ENCODE measurements at regions not wholly inside any gene's neighbourhood (a gene's known extent, or its start where the extent isn't known, plus 50 kb on each side); places are given as distances from the start of the nearest gene placed in this dataset.

DNA sequence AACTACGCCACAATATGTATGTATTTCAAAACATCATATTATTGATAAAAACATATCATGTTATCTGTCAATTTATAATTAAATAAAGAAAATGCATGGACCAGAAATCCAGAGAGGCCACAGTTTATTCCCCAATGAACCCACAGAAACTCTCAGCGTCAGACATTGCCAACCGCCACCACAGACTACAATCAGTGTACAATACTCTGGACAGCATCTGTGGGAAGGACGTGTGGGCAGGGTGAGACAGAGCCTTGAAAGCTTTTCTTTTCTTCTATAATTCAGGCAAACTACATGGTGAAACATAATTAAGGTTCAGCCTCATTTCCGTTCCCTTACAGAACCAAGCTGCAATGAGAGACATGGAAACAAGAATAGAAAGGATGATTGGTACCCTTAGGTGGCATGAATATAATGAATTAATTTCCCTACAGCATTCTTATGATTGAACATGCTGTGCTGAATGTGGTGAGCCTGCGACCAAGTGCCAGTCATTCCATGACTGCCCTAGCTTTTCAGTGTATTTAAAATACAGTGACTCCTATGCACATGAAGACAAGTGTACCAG lies 909.3 kb downstream of the SORCS1 start:
- in situ Hi-C loops (cut with HindIII; ENCODE audit: low pct_unique_long_range_greater_than_20kb, low sequenced_read_pairs): no loop called here
- DNase-seq (ENCODE audit: low read depth): no peak

GRCh38 chr10:106254071-106254470 lies 910.4 kb downstream of the SORCS1 start:
- in situ Hi-C loops (cut with HindIII; ENCODE audit: low pct_unique_long_range_greater_than_20kb, low sequenced_read_pairs): no loop called here
- no peak for DNase-seq (ENCODE audit: low read depth)

- in situ Hi-C loops (cut with HindIII; ENCODE audit: low pct_unique_long_range_greater_than_20kb, low sequenced_read_pairs): no loop called here
These were observed 912.0 kb downstream of the SORCS1 start for GRCh38 chr10:106252541-106252940.

GRCh38 chr10:106251573-106251972 lies 912.9 kb downstream of the SORCS1 start:
- in situ Hi-C loops (cut with HindIII; ENCODE audit: low pct_unique_long_range_greater_than_20kb, low sequenced_read_pairs): no loop called here
- DNase-seq (ENCODE audit: low read depth): no peak

More at GRCh38 chr10:106252541-106252940, 912.0 kb downstream of the SORCS1 start:
- DNase-seq (ENCODE audit: low read depth): no peak

- no peak for DNase-seq (ENCODE audit: low read depth)
- in situ Hi-C loops (cut with HindIII; ENCODE audit: low pct_unique_long_range_greater_than_20kb, low sequenced_read_pairs): no loop called here
These were observed 922.2 kb downstream of the SORCS1 start for GRCh38 chr10:106242301-106242700.

DNA sequence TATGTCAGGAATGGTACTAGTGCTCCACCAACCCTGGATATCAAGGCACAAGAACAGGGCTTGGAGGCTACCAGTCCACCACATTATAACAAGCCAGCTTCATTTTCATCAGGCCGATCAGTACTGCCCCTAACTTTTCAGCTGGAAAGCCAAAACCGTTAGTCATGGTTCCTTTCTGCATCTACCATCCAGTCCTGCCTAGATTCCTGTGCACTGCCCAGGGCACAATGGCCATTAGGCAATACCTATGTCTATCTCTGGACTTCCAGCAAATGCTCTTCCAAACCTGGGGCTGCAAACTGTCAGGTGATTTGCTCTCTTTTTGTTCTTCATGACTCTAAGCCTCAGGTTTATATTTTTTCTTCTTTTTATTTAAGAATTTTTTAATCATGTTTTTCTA lies 937.7 kb downstream of the SORCS1 start:
- no peak for DNase-seq (ENCODE audit: low read depth)
- in situ Hi-C loops (cut with HindIII; ENCODE audit: low pct_unique_long_range_greater_than_20kb, low sequenced_read_pairs): no loop called here

- in situ Hi-C loops (cut with HindIII; ENCODE audit: low pct_unique_long_range_greater_than_20kb, low sequenced_read_pairs): no loop called here
These were observed 938.4 kb downstream of the SORCS1 start for GRCh38 chr10:106226142-106226541.

GRCh38 chr10:106224676-106225075 lies 939.8 kb downstream of the SORCS1 start:
- in situ Hi-C loops (cut with HindIII; ENCODE audit: low pct_unique_long_range_greater_than_20kb, low sequenced_read_pairs): no loop called here
- DNase-seq (ENCODE audit: low read depth): no peak

More at GRCh38 chr10:106226142-106226541, 938.4 kb downstream of the SORCS1 start:
- no peak for DNase-seq (ENCODE audit: low read depth)

DNA sequence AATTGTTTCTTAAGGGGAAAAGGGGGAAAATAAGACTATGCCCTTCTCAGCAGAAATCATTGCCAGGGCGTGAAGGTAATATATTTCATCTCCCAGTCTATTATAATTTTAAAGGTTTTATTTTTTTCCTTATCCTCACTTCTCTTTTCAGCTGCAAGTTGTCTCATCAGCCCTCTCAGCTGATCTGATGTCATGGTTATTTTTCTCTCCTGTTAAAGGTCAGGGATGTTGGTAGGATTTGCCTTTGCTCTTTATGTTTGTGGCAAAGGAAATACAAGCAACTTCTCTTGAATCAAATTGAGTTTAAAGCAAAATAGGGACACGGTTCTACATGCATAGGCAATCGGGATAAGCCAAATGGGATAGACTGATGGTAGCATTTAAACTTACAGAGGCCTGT lies 946.9 kb downstream of the SORCS1 start:
- in situ Hi-C loops (cut with HindIII; ENCODE audit: low pct_unique_long_range_greater_than_20kb, low sequenced_read_pairs): no loop called here
- no peak for DNase-seq (ENCODE audit: low read depth)

DNA sequence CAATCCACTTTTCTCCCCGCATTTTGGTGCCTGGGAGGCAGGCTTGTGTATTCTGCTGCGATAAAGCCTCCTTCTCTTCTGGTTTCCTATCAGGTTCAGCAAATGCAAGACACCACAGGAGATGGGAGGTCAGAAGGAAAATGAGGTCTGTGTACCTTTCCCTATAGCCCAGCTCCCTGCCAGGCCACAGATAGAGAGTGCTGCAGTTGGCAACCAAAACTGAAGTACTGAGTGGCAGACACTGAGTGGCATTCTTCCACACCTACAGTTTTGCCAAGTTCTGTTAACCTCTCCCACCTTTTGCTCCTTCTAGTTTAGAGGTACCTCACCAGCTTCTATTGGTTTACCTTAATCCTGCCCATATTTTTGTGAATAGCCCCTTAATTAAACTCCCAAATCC lies 948.4 kb downstream of the SORCS1 start:
- DNase-seq (ENCODE audit: low read depth): no peak

GRCh38 chr10:106214243-106214642 lies 950.3 kb downstream of the SORCS1 start:
- no peak for DNase-seq (ENCODE audit: low read depth)
- in situ Hi-C loops (cut with HindIII; ENCODE audit: low pct_unique_long_range_greater_than_20kb, low sequenced_read_pairs): no loop called here

More for the DNA sequence above, 948.4 kb downstream of the SORCS1 start:
- in situ Hi-C loops (cut with HindIII; ENCODE audit: low pct_unique_long_range_greater_than_20kb, low sequenced_read_pairs): no loop called here

- no peak for DNase-seq (ENCODE audit: low read depth)
- in situ Hi-C loops (cut with HindIII; ENCODE audit: low pct_unique_long_range_greater_than_20kb, low sequenced_read_pairs): no loop called here
These were observed 951.0 kb downstream of the SORCS1 start for GRCh38 chr10:106213493-106213892.

- in situ Hi-C loops (cut with HindIII; ENCODE audit: low pct_unique_long_range_greater_than_20kb, low sequenced_read_pairs): no loop called here
- DNase-seq (ENCODE audit: low read depth): no peak
These were observed 966.2 kb downstream of the SORCS1 start for GRCh38 chr10:106198275-106198674.

- peak; percentile 8 for DNase-seq (ENCODE audit: low read depth)
- in situ Hi-C loops (cut with HindIII; ENCODE audit: low pct_unique_long_range_greater_than_20kb, low sequenced_read_pairs): no loop called here
These were observed 975.2 kb downstream of the SORCS1 start for GRCh38 chr10:106189292-106189691.

DNA sequence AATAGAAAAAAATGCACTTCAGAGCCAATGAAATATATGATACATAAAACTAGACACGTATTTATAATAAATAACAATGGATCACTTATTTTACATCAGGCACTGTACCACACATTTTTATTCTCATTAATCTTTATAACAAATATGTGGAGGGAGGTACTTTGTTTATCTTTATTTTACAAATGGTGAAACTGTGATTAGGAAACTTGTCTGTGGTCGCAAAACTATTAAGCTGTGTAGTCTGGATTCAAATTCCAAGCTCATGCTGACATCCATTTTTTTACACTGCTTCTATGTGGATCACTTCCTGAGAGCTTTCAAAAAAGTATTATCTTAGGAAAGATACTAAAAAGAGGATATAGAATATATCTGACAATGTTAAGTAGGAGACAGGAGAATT lies 978.6 kb downstream of the SORCS1 start:
- no peak for DNase-seq (ENCODE audit: low read depth)
- in situ Hi-C loops (cut with HindIII; ENCODE audit: low pct_unique_long_range_greater_than_20kb, low sequenced_read_pairs): no loop called here

DNA sequence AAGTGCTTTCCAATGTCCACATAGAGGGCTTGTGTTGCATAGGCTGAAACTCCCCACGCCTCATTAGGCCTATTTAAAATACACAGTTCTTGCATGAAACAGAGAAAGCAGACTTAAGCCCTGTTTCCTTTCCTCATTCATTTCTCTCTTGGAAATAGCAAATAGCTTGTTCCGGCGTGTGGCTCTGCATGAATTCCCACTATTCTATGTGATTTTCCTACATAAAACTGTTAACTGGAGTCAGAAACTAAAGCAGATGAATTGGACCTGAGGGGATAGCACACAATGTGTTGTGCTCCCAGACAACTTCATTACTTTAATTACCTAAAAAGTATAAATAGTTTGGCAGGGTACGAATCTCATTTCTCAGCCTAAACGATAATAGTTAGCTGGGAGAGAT lies 981.5 kb downstream of the SORCS1 start:
- DNase-seq (ENCODE audit: low read depth): no peak
- in situ Hi-C loops (cut with HindIII; ENCODE audit: low pct_unique_long_range_greater_than_20kb, low sequenced_read_pairs): no loop called here

- DNase-seq (ENCODE audit: low read depth): no peak
- in situ Hi-C loops (cut with HindIII; ENCODE audit: low pct_unique_long_range_greater_than_20kb, low sequenced_read_pairs): no loop called here
These were observed 982.0 kb downstream of the SORCS1 start for GRCh38 chr10:106182542-106182941.

DNA sequence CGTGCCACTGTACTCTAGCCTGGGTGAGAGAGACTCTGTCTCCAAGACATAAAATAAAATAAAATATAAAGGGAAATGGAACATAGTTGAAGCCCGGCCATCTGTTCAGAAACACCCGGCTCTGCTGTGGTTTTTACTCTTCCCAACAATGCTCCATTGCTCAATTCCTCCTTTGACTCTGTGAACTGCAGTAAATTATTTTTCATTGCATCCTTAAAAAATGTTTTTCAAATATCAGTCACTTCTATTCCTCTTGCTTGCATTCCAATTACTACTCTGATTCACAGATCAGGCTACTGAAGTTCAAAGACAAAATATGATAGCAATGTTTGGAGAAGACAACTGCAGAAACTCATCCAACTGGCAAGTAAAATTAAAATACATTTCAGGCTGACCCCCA lies 983.0 kb downstream of the SORCS1 start:
- DNase-seq (ENCODE audit: low read depth): no peak
- in situ Hi-C loops (cut with HindIII; ENCODE audit: low pct_unique_long_range_greater_than_20kb, low sequenced_read_pairs): no loop called here

DNA sequence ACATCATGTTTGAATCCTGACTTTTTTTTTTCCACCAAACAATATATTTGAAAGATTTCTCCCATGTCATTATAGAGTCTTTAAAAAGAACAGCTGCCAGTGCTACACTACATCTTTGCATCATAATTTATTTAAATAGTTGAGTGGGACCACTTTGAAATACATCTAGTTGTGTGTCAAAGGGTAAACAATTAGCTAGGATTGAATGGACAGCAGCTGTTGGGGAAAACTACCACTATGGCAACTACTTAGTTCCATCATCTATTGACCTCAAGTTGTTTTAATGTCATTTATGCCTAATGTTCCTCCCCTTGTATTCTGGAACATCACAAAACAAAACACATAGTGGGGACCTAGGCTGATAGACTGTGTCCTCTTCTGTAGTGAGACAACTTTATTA lies 985.1 kb downstream of the SORCS1 start:
- no peak for DNase-seq (ENCODE audit: low read depth)
- in situ Hi-C loops (cut with HindIII; ENCODE audit: low pct_unique_long_range_greater_than_20kb, low sequenced_read_pairs): no loop called here

GRCh38 chr10:106175760-106176377 lies 988.6 kb downstream of the SORCS1 start:
- DNase-seq (ENCODE audit: low read depth): no peak
- in situ Hi-C loops (cut with HindIII; ENCODE audit: low pct_unique_long_range_greater_than_20kb, low sequenced_read_pairs): no loop called here

All from Caki2 (cell line).